ENCODE measurements at regions not wholly inside any gene's neighbourhood (a gene's known extent, or its start where the extent isn't known, plus 50 kb on each side); places are given as distances from the start of the nearest gene placed in this dataset.

DNA sequence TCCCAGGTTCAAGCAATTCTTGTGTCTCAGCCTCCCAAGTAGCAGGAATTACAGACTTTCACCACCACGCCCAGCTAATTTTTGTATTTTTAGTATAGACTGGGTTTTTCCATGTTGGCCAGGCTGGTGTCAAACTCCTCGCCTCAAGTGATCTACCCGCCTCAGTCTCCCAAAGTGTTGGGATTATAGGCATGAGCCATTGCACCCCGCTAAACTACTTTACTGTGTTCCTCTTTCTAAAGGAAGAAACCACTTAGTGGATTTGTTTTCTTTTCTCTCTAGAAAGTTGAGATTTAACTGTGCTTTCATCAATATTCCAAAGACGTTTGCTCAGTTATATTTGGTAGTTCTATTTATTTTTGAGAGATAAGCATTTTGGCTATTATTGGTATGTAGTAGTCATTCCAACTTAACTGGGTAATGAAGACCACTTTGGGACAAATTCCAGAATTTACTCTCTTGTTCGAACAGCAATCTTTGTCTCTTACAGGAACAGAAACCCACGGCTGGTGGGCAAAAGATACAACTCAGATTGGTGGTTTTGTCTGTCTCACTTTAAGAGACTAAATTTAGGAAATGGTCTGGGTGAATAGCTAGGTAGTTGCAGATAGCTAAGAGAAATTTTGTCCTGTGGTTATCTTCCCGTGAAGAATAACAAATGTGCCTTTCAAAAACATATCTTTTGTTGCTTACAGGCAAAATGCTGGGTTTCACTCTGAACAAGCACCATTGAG is 103.5 kb upstream of the CD55 start:
- H3K4me3 ChIP-seq: no peak overlapping the region
- H3K36me3 ChIP-seq: no peaks in the 10 kb centered on the region
- H3K27me3 ChIP-seq: no peaks in the 10 kb centered on the region
- TF ChIP-seq, protein P1, sequence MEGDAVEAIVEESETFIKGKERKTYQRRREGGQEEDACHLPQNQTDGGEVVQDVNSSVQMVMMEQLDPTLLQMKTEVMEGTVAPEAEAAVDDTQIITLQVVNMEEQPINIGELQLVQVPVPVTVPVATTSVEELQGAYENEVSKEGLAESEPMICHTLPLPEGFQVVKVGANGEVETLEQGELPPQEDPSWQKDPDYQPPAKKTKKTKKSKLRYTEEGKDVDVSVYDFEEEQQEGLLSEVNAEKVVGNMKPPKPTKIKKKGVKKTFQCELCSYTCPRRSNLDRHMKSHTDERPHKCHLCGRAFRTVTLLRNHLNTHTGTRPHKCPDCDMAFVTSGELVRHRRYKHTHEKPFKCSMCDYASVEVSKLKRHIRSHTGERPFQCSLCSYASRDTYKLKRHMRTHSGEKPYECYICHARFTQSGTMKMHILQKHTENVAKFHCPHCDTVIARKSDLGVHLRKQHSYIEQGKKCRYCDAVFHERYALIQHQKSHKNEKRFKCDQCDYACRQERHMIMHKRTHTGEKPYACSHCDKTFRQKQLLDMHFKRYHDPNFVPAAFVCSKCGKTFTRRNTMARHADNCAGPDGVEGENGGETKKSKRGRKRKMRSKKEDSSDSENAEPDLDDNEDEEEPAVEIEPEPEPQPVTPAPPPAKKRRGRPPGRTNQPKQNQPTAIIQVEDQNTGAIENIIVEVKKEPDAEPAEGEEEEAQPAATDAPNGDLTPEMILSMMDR (IDR thresholded peaks at IDR 0.05): no peak
- intact Hi-C loops (cut with DNase I; ENCODE audit: low total_unique reads): no loop called here
- no peak overlapping the region for H3K27ac ChIP-seq
- DNase-seq: no peak
- peaks cover 0 to 24% (median 11%) of the 10 kb centered on the region in 4 donors for H3K4me1 ChIP-seq
- H3K9me3 ChIP-seq: peaks cover 0 to 8% (median 0%) of the 10 kb centered on the region in 3 donors

DNA sequence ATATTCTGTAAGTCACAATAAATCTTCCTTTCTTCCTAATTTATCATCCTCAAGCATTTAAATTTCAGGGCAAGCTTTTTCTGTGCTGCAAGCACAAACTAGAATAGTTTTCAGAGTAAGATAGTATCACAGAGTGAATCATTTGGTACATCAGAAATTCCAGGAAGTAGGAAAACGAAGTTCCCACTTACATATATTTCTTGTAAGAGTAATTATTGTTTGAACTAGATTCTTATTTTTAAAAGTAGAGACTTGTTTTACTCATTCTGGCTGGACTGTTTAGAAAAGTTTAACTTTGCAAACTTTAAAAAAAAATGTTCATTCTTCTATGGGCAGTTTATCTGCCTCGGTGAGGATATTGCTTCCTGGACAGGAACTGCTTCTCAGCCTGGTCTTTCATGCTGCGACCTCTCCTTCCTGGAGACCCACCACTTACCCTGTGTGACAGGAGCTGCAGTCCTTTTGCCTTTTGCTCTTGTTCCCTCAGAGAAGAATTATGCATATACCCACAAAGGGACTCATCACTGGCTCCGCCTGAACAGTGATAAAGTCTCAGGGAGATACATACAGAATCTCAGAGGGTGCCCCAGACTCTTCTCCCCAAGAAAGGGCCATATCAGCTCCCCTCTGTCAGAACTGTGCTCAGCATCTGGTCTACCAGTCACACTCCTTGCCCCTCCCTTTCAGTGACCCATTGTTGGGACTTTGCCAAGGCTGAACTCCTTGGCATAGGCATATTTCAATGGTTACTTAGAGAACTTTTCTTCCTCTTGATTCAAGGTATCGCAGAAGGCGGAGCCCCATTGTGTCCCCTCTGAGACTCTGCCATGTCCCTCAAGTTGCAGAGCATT is 102.7 kb upstream of the CD55 start:
- no peak overlapping the region for H3K4me3 ChIP-seq
- H3K4me1 ChIP-seq: peaks cover 0 to 24% (median 11%) of the 10 kb centered on the region in 4 donors
- no peak overlapping the region for H3K27ac ChIP-seq
- no peaks in the 10 kb centered on the region for H3K36me3 ChIP-seq
- intact Hi-C loops (cut with DNase I; ENCODE audit: low total_unique reads): no loop called here
- TF ChIP-seq, protein P1 (IDR thresholded peaks at IDR 0.05): no peak
- H3K27me3 ChIP-seq: no peaks in the 10 kb centered on the region
- peaks cover 0 to 8% (median 0%) of the 10 kb centered on the region in 3 donors for H3K9me3 ChIP-seq
- DNase-seq: peak in 1 of 2 donors; percentile 21

DNA sequence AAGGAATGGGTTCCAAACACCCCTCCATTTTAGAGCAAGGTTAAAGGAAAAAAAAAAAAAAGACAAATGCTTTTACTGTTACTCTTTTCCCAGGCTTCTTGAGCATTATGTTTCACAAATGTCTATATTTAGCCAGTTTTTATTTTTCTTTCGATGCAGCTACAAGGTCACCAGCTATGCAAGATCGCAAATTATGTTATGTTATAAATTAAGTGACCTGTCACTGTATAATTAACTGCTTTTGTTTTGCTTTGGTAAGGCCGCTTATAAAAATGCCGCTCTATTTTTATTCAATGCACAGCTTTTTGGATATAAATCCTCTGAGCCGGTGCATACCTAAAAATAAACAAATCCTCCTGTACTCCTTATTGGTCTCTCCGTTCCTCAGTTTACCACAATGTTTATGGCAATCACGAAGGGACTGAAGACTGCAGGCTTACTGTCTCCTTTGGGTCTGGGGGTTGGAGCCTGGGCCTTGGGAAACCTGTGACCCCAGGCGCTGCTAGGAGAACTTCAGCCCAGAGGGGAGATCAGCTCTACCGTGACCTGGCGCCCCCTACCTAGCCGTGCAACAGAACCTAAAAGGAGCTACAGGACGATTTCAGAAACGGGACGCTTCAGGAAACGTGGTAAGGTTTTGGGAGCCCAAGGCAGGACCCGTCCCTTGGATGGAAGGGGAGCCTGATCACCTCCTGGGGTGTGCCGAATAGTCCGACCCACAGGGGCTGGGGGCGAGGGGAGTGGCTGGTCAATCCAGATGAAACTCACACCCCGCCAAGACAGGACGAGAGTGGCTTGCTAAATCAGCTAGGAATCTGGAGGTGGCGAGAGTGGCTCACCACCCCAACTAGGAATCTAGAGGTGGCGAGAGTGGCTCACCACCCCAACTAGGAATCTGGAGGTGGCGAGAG is 101.2 kb upstream of the CD55 start:
- H3K36me3 ChIP-seq: no peaks in the 10 kb centered on the region
- H3K27ac ChIP-seq: no peak overlapping the region
- intact Hi-C loops (cut with DNase I; ENCODE audit: low total_unique reads): no loop called here
- H3K9me3 ChIP-seq: no peaks in the 10 kb centered on the region
- no peaks in the 10 kb centered on the region for H3K27me3 ChIP-seq
- TF ChIP-seq, protein P1 (IDR thresholded peaks at IDR 0.05): no peak
- H3K4me1 ChIP-seq: peaks cover 0 to 24% (median 11%) of the 10 kb centered on the region in 4 donors
- no peak for DNase-seq
- H3K4me3 ChIP-seq: no peak overlapping the region

DNA sequence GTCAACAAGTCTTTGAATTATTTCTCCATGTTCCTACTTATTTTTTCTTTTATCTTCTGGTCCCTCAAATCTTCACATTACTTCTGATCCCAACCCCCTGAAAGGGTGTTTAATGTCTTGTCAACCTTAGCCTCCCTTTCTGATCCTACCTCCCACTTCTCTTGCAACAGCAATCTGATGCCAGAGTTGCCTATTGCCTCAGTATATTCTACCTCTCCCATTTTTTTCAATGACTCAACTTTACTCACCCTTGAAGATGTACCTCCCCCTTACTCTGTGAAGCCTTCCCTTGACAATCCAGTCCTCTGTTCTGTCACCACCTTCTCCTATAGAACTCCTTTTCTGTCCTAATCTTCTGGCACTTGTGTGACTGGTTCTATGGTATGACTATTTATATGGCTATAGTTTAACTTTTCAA is 99.5 kb upstream of the CD55 start:
- Histone ChIP-seq H3K27me3 (no peaks in the 10 kb centered on the region), H3K36me3 (no peaks in the 10 kb centered on the region), H3K4me3 (no peak overlapping the region), H3K27ac (no peak overlapping the region), H3K4me1 (peaks cover 0 to 24% (median 11%) of the 10 kb centered on the region in 4 donors), H3K9me3 (no peaks in the 10 kb centered on the region)
- intact Hi-C loops (cut with DNase I; ENCODE audit: low total_unique reads): no loop called here
- TF ChIP-seq, protein P1 (IDR thresholded peaks at IDR 0.05): no peak
- DNase-seq: no peak

DNA sequence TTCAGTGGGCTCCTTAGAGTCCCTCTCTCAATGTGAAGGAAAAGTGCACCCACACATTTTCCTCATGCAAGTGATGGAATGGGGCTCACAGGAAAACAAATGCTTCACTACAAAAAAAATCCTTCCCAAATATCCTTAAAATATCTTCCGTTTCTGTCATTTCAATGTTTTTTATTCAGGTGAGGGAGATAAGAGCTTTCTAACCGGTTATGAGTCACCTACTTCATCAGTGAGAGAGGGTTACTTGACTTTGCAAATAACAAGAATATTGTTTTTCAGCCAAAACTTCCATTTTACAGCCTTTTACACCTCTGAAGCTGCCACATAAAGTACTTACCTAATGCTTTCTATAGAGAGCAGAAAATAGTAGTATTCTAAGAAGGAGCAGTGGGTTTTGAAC is 98.3 kb upstream of the CD55 start:
- H3K27ac ChIP-seq: no peak overlapping the region

More for the DNA sequence above, 98.3 kb upstream of the CD55 start:
- Histone ChIP-seq H3K27me3 (no peaks in the 10 kb centered on the region), H3K4me3 (no peak overlapping the region), H3K9me3 (no peaks in the 10 kb centered on the region), H3K4me1 (peaks cover 0 to 19% (median 11%) of the 10 kb centered on the region in 4 donors), H3K36me3 (no peaks in the 10 kb centered on the region)
- TF ChIP-seq, protein P1 (IDR thresholded peaks at IDR 0.05): no peak
- no peak for DNase-seq
- intact Hi-C loops (cut with DNase I; ENCODE audit: low total_unique reads): no loop called here
